HEK293 (cell line): ENCODE measurements at regions not wholly inside any gene's neighbourhood (a gene's known extent, or its start where the extent isn't known, plus 50 kb on each side); places are given as distances from the start of the nearest gene placed in this dataset.

Experiments
- CTCF ChIA-PET: fragments of 350-600 bp; formaldehyde crosslinking; extraction: SDS; loops from one replicate; lab custom pipeline; 2021; ENCODE audit warnings: antibody characterized with exemption; lab: Yijun Ruan, JAX
- POLR2A ChIA-PET: fragments of 300-600 bp; formaldehyde crosslinking; extraction: SDS; loops from one replicate; lab custom pipeline; 2020; ENCODE audit warnings: antibody characterized with exemption, inconsistent platforms; lab: Yijun Ruan, JAX
- H3K27ac ChIP-seq: fragments of 200-500 bp; sonication (Bioruptor generic); 2 replicates; pipeline ENCODE4 v1.5.1; 2014; ENCODE audit warnings: low read depth, low read length, control low read depth, inconsistent platforms; ENCODE audit errors: extremely low read depth
- H3K36me3 ChIP-seq, 2 experiments: fragments of 200-500 bp in 1 of 2; sonication (Bioruptor generic) in 1 of 2; 1 replicate in 1 of 2; 2 replicates in 1 of 2; pipeline ENCODE4 v1.5.1; 2014 to 2017; ENCODE audit warnings: inconsistent platforms in 2 of 2, low read length in 2 of 2; ENCODE audit not compliant: control insufficient read depth in 2 of 2, insufficient read depth in 1 of 2
- H3K4me1 ChIP-seq: fragments of 200-500 bp; sonication (Bioruptor generic); 2 replicates; pipeline ENCODE4 v1.5.1; 2014; ENCODE audit warnings: mild to moderate bottlenecking, low read length, inconsistent platforms; ENCODE audit not compliant: control insufficient read depth, insufficient read depth
- H3K4me3 ChIP-seq: 2 replicates; pipeline ENCODE4 v1.5.1; 2011; ENCODE audit warnings: low read depth, mild to moderate bottlenecking, control low read depth, low read length, moderate library complexity
- H3K9me3 ChIP-seq: fragments of 200-500 bp; sonication (Bioruptor generic); 2 replicates; pipeline ENCODE4 v1.5.1; 2014; ENCODE audit warnings: low read depth, low read length, inconsistent platforms; ENCODE audit not compliant: control insufficient read depth, insufficient read depth
- HIC1 ChIP-seq: fragments of 450-650 bp; formaldehyde crosslinking; IDR thresholded peaks from 2 replicates; pipeline ENCODE4 v1.5.1; 2016; ENCODE audit warnings: missing biosample characterization, missing genetic modification characterization
- SALL2 ChIP-seq: fragments of 450-650 bp; formaldehyde crosslinking; IDR thresholded peaks from 2 replicates; pipeline ENCODE4 v1.5.0; 2017; ENCODE audit warnings: missing biosample characterization, mild to moderate bottlenecking, missing genetic modification characterization, borderline replicate concordance
- ZIC2 ChIP-seq: fragments of 450-650 bp; formaldehyde crosslinking; IDR thresholded peaks from 2 replicates; pipeline ENCODE4 v1.5.1; 2016; ENCODE audit warnings: missing biosample characterization, missing genetic modification characterization
- ZNF155 ChIP-seq: fragments of 450-650 bp; formaldehyde crosslinking; IDR thresholded peaks from 2 replicates; pipeline ENCODE4 v1.5.1; 2016; ENCODE audit warnings: missing biosample characterization, missing genetic modification characterization
- ZNF26 ChIP-seq: fragments of 450-650 bp; formaldehyde crosslinking; IDR thresholded peaks from 2 replicates; pipeline ENCODE4 v1.5.1; 2016; ENCODE audit warnings: missing biosample characterization, missing genetic modification characterization
- ZNF354C ChIP-seq: fragments of 450-650 bp; formaldehyde crosslinking; IDR thresholded peaks from 2 replicates; pipeline ENCODE4 v1.5.1; 2016; ENCODE audit warnings: missing biosample characterization, missing genetic modification characterization, low read depth, borderline replicate concordance
- ZNF423 ChIP-seq: fragments of 450-650 bp; formaldehyde crosslinking; IDR thresholded peaks from 2 replicates; pipeline ENCODE4 v1.5.1; 2016; ENCODE audit warnings: missing biosample characterization, missing genetic modification characterization
- ZNF561 ChIP-seq: fragments of 450-650 bp; IDR thresholded peaks from 2 replicates; pipeline ENCODE4 v1.5.1; 2018; ENCODE audit warnings: missing biosample characterization, missing genetic modification characterization, borderline replicate concordance
- ZNF610 ChIP-seq: fragments of 450-650 bp; formaldehyde crosslinking; IDR thresholded peaks from 2 replicates; pipeline ENCODE4 v1.5.1; 2016; ENCODE audit warnings: missing biosample characterization, missing genetic modification characterization, borderline replicate concordance
- ZNF704 ChIP-seq: fragments of 450-650 bp; formaldehyde crosslinking; IDR thresholded peaks from 2 replicates; pipeline ENCODE4 v1.5.1; 2016; ENCODE audit warnings: missing biosample characterization, missing genetic modification characterization
- ZNF777 ChIP-seq: fragments of 450-650 bp; formaldehyde crosslinking; IDR thresholded peaks from 2 replicates; pipeline ENCODE4 v1.5.1; 2017; ENCODE audit warnings: missing biosample characterization, missing genetic modification characterization, borderline replicate concordance
- TF ChIP-seq, protein P1 (sequence below): fragments of 450-650 bp; formaldehyde crosslinking; IDR thresholded peaks from 2 replicates; pipeline ENCODE4 v1.5.1; 2016; ENCODE audit warnings: missing biosample characterization, missing genetic modification characterization
- TF ChIP-seq, protein P2 (sequence below): fragments of 450-650 bp; formaldehyde crosslinking; IDR thresholded peaks from 2 replicates; pipeline ENCODE4 v1.5.1; 2016; ENCODE audit warnings: missing biosample characterization, missing genetic modification characterization
- TF ChIP-seq, protein P3 (sequence below): fragments of 450-650 bp; formaldehyde crosslinking; IDR thresholded peaks from 2 replicates; pipeline ENCODE4 v1.5.1; 2016; ENCODE audit warnings: missing biosample characterization, missing genetic modification characterization

DNA sequence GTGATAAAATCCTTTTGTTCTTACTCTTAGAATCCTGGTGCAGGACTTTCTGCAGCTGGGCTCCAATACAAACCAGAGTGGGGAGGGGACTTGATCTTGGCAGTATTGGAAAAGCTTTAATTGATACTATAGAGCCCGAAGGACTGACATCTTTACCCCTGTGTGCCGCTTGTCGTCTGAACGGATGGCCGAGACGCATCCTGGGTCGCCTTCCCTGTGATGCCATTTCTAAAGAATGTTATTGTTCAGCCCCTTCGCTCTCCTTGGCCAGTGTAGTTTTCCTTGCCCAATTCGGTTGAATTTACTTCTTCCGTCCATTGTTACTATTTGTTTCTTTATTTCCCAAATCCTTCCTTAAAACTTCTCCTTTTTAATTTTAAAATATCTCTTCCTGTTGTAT is 80.9 kb downstream of the CLDN34 start (continued):
- TF ChIP-seq, protein P1, sequence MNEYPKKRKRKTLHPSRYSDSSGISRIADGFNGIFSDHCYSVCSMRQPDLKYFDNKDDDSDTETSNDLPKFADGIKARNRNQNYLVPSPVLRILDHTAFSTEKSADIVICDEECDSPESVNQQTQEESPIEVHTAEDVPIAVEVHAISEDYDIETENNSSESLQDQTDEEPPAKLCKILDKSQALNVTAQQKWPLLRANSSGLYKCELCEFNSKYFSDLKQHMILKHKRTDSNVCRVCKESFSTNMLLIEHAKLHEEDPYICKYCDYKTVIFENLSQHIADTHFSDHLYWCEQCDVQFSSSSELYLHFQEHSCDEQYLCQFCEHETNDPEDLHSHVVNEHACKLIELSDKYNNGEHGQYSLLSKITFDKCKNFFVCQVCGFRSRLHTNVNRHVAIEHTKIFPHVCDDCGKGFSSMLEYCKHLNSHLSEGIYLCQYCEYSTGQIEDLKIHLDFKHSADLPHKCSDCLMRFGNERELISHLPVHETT (tag by site-specific recombination): no peak
- TF ChIP-seq ZNF155 (tag by site-specific recombination) (no peak), ZNF423 (tag by site-specific recombination) (no peak), ZIC2 (no peak), ZNF561 (tag by site-specific recombination) (no peak), SALL2 (tag by site-specific recombination) (no peak)
- TF ChIP-seq, protein P2, sequence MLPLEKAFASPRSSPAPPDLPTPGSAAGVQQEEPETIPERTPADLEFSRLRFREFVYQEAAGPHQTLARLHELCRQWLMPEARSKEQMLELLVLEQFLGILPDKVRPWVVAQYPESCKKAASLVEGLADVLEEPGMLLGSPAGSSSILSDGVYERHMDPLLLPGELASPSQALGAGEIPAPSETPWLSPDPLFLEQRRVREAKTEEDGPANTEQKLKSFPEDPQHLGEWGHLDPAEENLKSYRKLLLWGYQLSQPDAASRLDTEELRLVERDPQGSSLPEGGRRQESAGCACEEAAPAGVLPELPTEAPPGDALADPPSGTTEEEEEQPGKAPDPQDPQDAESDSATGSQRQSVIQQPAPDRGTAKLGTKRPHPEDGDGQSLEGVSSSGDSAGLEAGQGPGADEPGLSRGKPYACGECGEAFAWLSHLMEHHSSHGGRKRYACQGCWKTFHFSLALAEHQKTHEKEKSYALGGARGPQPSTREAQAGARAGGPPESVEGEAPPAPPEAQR (tag by site-specific recombination): no peak

- H3K36me3 ChIP-seq: no peaks in the 10 kb centered on the region
- H3K4me3 ChIP-seq: no peak overlapping the region
- no peak for TF ChIP-seq ZNF704 (tag by site-specific recombination)
- no peak for TF ChIP-seq ZNF610
- TF ChIP-seq HIC1 (tag by site-specific recombination): no peak
- TF ChIP-seq ZNF354C (tag by site-specific recombination): no peak
- no peak for TF ChIP-seq ZNF26 (tag by site-specific recombination)
- TF ChIP-seq, protein P3, sequence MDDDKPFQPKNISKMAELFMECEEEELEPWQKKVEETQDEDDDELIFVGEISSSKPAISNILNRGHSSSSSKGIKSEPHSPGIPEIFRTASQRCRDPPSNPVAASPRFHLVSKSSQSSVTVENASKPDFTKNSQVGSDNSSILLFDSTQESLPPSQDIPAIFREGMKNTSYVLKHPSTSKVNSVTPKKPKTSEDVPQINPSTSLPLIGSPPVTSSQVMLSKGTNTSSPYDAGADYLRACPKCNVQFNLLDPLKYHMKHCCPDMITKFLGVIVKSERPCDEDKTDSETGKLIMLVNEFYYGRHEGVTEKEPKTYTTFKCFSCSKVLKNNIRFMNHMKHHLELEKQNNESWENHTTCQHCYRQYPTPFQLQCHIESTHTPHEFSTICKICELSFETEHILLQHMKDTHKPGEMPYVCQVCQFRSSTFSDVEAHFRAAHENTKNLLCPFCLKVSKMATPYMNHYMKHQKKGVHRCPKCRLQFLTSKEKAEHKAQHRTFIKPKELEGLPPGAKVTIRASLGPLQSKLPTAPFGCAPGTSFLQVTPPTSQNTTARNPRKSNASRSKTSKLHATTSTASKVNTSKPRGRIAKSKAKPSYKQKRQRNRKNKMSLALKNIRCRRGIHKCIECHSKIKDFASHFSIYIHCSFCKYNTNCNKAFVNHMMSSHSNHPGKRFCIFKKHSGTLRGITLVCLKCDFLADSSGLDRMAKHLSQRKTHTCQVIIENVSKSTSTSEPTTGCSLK (tag by site-specific recombination): no peak
- no peak for TF ChIP-seq ZNF777 (tag by site-specific recombination)
- TF ChIP-seq, all 188 proteins: peak for 0
- no peak overlapping the region for H3K27ac ChIP-seq
- ChIA-PET POLR2A (no interaction called here), CTCF (no interaction called here)
- no peaks in the 10 kb centered on the region for H3K4me1 ChIP-seq
- no peaks in the 10 kb centered on the region for H3K9me3 ChIP-seq
These were observed 81.5 kb downstream of the CLDN34 start for GRCh38 chrX:10048707-10049106.
